Lung (tissue), 11 donors: ENCODE measurements at regions not wholly inside any gene's neighbourhood (a gene's known extent, or its start where the extent isn't known, plus 50 kb on each side); places are given as distances from the start of the nearest gene placed in this dataset.

Experiments
- ATAC-seq: fragments of 200-7000 bp; cut with Tn5 transposase; one replicate; pipeline ENCODE4 v1.9.1; 2020; ENCODE audit warnings: moderate number of reproducible peaks; ENCODE audit not compliant: insufficient read depth, low FRiP score
- DNase-seq, 3 donors: peaks; one replicate each; pipeline ENCODE4 v3.0.0-alpha.2; 2013 to 2017
- H3K27ac ChIP-seq, 2 donors: one replicate each; pipeline ENCODE4 v1.5.1; 2013; ENCODE audit warnings: mild to moderate bottlenecking in 2 of 2, moderate library complexity in 2 of 2, control low read depth in 1 of 2, inconsistent platforms in 1 of 2, low read depth in 1 of 2, low read length in 1 of 2
- H3K27me3 ChIP-seq, 3 donors: one replicate each; pipeline ENCODE4 v1.5.1; 2013; ENCODE audit warnings: low read length in 2 of 3; ENCODE audit not compliant: control insufficient read depth in 3 of 3, insufficient read depth in 3 of 3
- H3K36me3 ChIP-seq, 4 donors: one replicate each; pipeline ENCODE4 v1.5.1; 2013; ENCODE audit warnings: low read length in 4 of 4, mild to moderate bottlenecking in 1 of 4, moderate library complexity in 1 of 4; ENCODE audit not compliant: control insufficient read depth in 4 of 4, insufficient read depth in 4 of 4
- H3K4me1 ChIP-seq, 5 donors: one replicate each; pipeline ENCODE4 v1.5.1; 2013; ENCODE audit warnings: low read length in 5 of 5, mild to moderate bottlenecking in 2 of 5, moderate library complexity in 1 of 5; ENCODE audit not compliant: control insufficient read depth in 5 of 5, insufficient read depth in 5 of 5
- H3K4me3 ChIP-seq: one replicate; pipeline ENCODE4 v1.5.1; 2013; ENCODE audit warnings: mild to moderate bottlenecking, control low read depth, moderate library complexity
- H3K9ac ChIP-seq, 2 donors: one replicate each; pipeline ENCODE4 v1.5.1; 2013; ENCODE audit warnings: low read length in 2 of 2, control low read depth in 1 of 2; ENCODE audit not compliant: insufficient read depth in 1 of 2
- H3K9me3 ChIP-seq, 4 donors: one replicate each; pipeline ENCODE4 v1.5.1; 2013; ENCODE audit warnings: low read length in 3 of 4, mild to moderate bottlenecking in 1 of 4, moderate library complexity in 1 of 4; ENCODE audit not compliant: control insufficient read depth in 4 of 4, insufficient read depth in 3 of 4
- CTCF ChIP-seq: IDR thresholded peaks from 2 replicates; pipeline ENCODE4 v1.5.1; 2012; ENCODE audit warnings: mild to moderate bottlenecking; ENCODE audit errors: control extremely low read depth, extremely low read depth
- WGBS, 2 donors: extraction: QIAGEN DNeasy Blood & Tissue Kit; methylation state at CpG; one replicate each; pipeline ENCODE4 v1.1.7; 2013; 5-methylcytosine and 5-hydroxymethylcytosine counted together
- donor health status: control.
- donor health status: control.
- donor health status: Bipolar disorder and iron deficiency.
- donor health status: healthy.
- donor health status: DM: yes; HTN: yes; CAD: no.

GRCh38 chr3:28846971-28847478 is 433.8 kb upstream of the RBMS3 start:
- Histone ChIP-seq H3K9me3 (no peaks in the 10 kb centered on the region), H3K4me3 (no peak overlapping the region), H3K27me3 (no peaks in the 10 kb centered on the region), H3K4me1 (no peaks in the 10 kb centered on the region), H3K9ac (no peak overlapping the region), H3K36me3 (no peaks in the 10 kb centered on the region), H3K27ac (no peak overlapping the region)
- ATAC-seq: no peak
- no peak for TF ChIP-seq CTCF
- 75 to 87% methylated on average over 14 of the region's 14 CpGs for WGBS, 2 donors
- no peak for DNase-seq

GRCh38 chr3:28847736-28848135 is 433.1 kb upstream of the RBMS3 start:
- 60 to 75% methylated on average over 4 of the region's 4 CpGs for WGBS, 2 donors

GRCh38 chr3:28850186-28850585 is 430.7 kb upstream of the RBMS3 start:
- Histone ChIP-seq H3K27ac (peak overlapping the region in 1 of 2 donors; percentile 19), H3K4me3 (no peak overlapping the region), H3K9me3 (no peaks in the 10 kb centered on the region), H3K27me3 (no peaks in the 10 kb centered on the region), H3K4me1 (no peaks in the 10 kb centered on the region), H3K36me3 (no peaks in the 10 kb centered on the region), H3K9ac (no peak overlapping the region)
- 87% methylated on average over 1 of the region's 1 CpG for whole genome bisulfite sequencing, 2 donors
- ATAC-seq (no peak), DNase-seq (peak in 1 of 3 donors; percentile 20)
- no peak for TF ChIP-seq CTCF

More at GRCh38 chr3:28847736-28848135, 433.1 kb upstream of the RBMS3 start:
- TF ChIP-seq CTCF: no peak
- peak; percentile 38 to 77 (median 73) for DNase-seq
- Histone ChIP-seq H3K36me3 (no peaks in the 10 kb centered on the region), H3K9me3 (no peaks in the 10 kb centered on the region), H3K27ac (no peak overlapping the region), H3K4me3 (no peak overlapping the region), H3K9ac (no peak overlapping the region), H3K27me3 (no peaks in the 10 kb centered on the region), H3K4me1 (no peaks in the 10 kb centered on the region)
- no peak for ATAC-seq

- no peak for ATAC-seq
Measured at GRCh38 chr3:28853830-28854229, 427.0 kb upstream of the RBMS3 start.

More at GRCh38 chr3:28853830-28854229, 427.0 kb upstream of the RBMS3 start:
- no peak overlapping the region for H3K9ac ChIP-seq
- 46 to 72% methylated on average over 1 of the region's 1 CpG for WGBS, 2 donors
- H3K4me1 ChIP-seq: no peaks in the 10 kb centered on the region
- no peak overlapping the region for H3K4me3 ChIP-seq
- H3K36me3 ChIP-seq: no peaks in the 10 kb centered on the region
- no peak overlapping the region for H3K27ac ChIP-seq
- H3K9me3 ChIP-seq: no peaks in the 10 kb centered on the region
- no peaks in the 10 kb centered on the region for H3K27me3 ChIP-seq
- peak in 2 of 3 donors; percentile 60 to 74 for DNase-seq
- no peak for TF ChIP-seq CTCF
